ENCODE measurements at regions not wholly inside any gene's neighbourhood (a gene's known extent, or its start where the extent isn't known, plus 50 kb on each side); places are given as distances from the start of the nearest gene placed in this dataset.

DNA sequence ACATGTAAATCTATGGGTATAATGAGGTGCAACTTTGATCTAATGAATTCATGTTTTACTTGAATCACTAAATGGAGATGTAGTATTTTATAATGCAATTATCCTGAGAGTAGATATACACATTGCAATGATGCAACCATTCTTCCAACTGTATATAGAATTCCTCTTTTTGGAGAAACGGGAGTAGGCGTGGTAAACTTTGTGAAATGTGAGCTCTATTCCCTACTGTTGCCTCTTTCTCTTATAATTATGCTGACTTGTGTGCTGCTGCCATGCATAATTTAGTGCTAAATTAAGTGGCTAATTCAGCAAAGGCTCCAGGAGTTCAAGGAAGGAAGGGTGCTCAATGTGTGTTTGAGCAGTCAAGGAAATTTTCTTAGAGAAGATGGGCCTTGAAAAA is 116.6 kb upstream of the SLC35B3 start:
- in situ Hi-C loops (cut with HindIII; ENCODE audit: low pct_ligation_motif_present, low pct_unique_long_range_greater_than_20kb, low sequenced_read_pairs) = no loop called here

DNA sequence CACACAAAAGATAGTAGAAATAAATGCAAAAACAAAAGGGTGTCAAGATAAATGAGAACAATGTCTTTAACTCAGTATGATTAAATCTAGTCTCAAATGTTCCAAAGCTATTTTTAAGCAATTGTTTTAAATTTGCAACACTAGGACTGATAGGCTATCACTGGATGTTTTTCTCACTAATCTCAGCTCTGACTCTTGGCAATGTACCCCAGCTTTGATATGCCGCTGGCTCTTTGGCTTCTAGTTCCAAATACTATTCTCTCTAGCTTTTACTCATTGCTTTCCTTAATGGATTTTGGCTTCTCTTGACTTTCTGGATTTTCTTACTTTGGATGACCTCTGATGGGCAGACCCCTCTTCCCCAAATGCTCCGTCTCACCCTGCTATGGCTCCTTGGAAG is 116.0 kb upstream of the SLC35B3 start:
- in situ Hi-C loops (cut with HindIII; ENCODE audit: low pct_ligation_motif_present, low pct_unique_long_range_greater_than_20kb, low sequenced_read_pairs) = no loop called here
- no peak for DNase-seq

More for the DNA sequence above, 116.6 kb upstream of the SLC35B3 start:
- DNase-seq = no peak

DNA sequence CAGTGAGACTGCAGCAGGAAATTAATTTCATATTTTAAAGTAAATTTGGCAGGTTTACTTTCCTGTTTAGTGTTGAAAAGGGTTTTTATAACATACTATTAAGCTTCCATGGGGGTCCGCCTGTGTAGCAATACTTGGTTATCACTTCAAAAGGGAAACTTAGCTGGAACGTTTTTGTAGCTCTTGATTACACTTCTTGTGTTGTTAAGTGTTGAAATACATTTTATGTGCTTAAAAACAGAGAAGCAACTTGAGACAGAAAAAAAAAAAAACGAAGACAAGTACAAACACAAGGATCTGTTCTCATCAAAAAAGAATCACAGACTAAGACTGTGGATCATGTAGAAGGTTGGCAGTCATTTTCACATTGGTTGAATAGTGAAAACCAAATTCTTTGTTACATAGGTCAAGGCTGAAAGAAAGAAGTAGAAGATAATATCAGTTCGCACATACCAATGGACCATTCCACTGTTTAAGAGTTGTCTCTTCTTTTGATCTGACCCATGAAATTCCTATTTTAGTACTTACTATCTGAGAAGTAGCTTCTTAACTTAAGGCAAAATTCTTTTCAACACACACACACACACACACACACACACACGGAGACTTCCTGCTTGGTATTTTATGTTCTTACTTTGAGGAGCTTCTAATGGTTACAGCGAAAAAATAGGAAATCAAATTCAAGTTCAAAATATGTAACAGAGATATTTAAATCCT is 113.9 kb upstream of the SLC35B3 start:
- in situ Hi-C loops (cut with HindIII; ENCODE audit: low pct_ligation_motif_present, low pct_unique_long_range_greater_than_20kb, low sequenced_read_pairs) = no loop called here
- DNase-seq = no peak

DNA sequence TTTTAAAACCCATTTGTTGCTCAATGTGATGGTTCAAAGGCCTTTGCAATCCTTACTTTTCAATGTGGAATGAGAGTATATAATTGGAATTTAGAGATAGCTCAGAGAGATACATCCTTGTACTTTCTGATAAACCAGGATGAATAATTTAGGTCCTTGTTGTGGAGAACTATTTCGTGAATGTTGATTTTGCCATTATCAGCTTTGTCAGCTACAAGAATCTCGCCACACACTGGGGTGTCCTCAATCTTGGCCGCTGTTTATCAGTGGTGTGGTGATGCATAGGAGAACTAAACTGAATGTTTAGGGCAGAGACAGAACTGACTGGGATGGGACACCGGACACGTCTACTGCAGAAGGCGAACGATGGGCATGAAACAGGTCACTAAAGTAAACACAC is 111.2 kb upstream of the SLC35B3 start:
- in situ Hi-C loops (cut with HindIII; ENCODE audit: low pct_ligation_motif_present, low pct_unique_long_range_greater_than_20kb, low sequenced_read_pairs) = no loop called here

DNA sequence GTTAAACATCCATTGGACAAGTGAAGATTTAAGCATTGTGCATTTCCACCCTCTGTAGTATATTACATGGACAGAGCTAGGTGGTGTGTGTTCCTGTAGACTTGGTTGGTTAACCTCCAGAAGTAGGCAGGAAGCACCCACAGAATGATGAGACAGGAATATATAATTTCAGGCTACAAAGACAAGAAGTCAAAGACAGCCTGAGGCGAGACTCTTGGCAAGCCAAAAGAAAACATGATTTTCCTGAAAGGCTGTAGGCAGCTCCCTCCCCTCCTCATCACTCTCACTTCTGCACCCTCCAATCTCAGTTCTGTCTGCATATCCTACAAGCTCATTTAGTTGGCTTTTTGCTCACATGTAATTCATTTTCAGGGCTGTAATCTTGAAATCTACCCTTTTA is 110.0 kb upstream of the SLC35B3 start:
- DNase-seq = no peak
- in situ Hi-C loops (cut with HindIII; ENCODE audit: low pct_ligation_motif_present, low pct_unique_long_range_greater_than_20kb, low sequenced_read_pairs) = no loop called here

More for the DNA sequence above, 111.2 kb upstream of the SLC35B3 start:
- DNase-seq = no peak

DNA sequence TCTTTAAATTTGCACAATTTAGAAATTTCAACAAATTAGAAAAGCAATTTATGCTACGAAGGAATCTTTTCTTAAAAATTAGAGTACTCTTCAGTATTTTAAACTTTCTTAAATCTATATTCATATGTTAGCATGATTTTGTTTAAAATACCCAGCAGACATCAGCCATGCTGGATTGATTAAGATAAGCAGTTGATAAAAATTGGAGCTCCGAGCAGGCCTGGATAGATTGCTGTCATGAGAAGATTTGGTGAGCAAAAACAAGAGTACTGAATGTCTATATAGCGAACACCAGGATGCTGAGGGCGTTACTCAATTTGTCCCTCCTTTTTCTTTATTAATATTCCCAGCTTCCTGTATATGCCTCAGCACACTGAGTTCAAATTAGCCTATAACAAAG is 108.4 kb upstream of the SLC35B3 start:
- in situ Hi-C loops (cut with HindIII; ENCODE audit: low pct_ligation_motif_present, low pct_unique_long_range_greater_than_20kb, low sequenced_read_pairs) = no loop called here
- no peak for DNase-seq

DNA sequence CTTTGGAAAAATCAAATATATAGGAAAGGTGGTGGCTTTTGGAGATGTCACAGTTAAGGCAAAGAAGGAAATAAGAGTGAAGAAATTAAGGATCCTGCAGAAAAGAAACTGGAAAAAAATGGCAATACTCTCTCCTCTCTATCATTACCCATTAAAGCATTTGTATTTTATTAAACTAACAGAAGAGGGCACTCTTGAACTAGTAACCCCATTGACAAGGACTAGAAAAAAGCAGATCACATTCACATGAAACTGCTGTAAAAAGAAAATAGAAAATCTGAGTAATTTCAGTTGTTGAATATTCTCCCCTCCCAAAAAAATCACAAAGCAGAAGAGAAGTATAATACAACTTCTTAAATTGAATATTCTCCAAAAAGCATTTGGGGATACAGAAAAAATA is 104.1 kb upstream of the SLC35B3 start:
- peak; percentile 10 for DNase-seq
- in situ Hi-C loops (cut with HindIII; ENCODE audit: low pct_ligation_motif_present, low pct_unique_long_range_greater_than_20kb, low sequenced_read_pairs) = no loop called here

DNA sequence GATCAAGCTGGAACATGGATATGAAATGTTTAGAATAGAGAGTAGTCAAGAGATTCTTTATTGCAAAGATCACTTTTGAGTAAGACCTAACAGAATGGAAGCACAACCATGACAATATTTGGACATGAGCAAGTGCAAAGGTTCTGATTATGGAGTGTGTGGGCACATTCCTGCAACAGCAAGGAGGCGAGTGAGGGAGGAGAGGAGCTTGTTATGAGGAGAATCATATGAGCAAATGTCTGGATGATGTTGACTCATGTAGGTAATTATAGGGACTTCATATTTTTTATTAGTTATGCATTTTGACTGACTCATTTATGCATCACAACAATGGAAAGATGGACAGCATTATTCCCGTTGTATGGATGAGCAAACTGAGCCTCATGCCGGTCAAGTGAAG is 100.8 kb upstream of the SLC35B3 start:
- in situ Hi-C loops (cut with HindIII; ENCODE audit: low pct_ligation_motif_present, low pct_unique_long_range_greater_than_20kb, low sequenced_read_pairs) = no loop called here
- DNase-seq = no peak

DNA sequence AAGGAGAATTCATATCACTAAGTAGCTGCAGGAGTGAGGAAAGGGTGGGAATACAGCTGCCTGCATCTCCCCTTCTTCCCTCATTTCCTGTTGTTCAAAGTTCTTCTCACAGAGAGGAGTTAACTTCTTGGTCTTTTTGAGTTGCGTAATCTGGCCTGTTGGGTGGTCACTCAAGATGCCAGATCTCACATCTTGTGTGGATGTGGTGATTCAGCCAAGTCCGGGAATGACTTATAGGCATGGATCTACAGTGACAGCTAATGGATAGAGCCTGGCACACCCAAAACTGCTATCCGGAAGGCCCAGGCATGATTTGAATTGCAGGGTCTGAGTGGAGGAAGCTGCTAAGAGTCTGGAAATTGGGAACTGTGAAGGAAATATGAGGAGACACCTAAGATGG is 100.2 kb upstream of the SLC35B3 start:
- in situ Hi-C loops (cut with HindIII; ENCODE audit: low pct_ligation_motif_present, low pct_unique_long_range_greater_than_20kb, low sequenced_read_pairs) = no loop called here
- DNase-seq = no peak

DNA sequence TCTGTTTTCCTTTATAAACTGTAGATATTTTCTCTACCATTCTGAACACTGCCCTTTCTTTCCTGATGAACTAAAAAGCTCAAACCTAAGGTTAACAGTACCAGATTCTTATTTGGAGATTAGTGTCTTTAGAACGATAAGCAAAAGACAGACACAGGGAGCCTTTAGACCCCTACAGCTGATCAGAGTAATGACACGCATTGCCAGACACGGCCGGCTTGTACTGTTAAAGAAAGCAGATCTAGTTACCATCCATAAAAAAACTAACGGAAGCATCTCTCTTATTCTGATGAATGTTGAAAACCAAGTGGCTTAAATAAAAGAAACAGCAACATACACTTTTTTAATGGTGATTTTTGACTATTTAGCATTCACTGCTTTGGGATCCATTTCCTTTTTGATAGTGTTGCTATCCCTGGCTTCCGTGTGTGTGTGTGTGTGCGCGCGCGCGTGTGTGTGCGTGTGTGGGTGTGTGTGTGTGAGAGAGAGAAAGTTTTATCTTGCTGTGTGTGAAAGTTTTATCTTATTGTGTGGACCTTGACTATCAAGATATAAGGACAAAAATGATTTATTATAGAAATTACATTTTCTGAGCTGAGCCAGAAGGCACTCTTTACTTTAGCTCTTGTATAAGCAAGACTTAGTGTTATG is 95.6 kb upstream of the SLC35B3 start:
- in situ Hi-C loops (cut with HindIII; ENCODE audit: low pct_ligation_motif_present, low pct_unique_long_range_greater_than_20kb, low sequenced_read_pairs) = no loop called here
- DNase-seq = peak; percentile 44

DNA sequence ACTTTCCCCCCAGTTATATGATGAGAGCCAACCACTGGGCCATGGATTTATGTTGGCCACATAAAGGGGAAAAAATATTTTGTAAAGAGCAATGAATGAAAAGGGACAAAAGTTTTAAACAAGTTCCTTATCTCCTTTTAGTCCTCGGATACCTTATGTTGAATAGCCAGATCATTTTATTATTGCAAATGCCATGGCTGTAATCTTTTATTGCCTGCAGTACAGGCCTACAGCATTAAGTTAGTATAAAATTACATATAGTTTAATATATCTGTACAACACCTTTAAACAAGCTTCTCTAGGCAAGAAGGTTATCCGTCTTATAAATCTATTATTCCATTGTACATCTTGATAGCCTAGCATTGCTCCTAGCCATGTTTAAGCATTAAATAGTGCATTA is 93.9 kb upstream of the SLC35B3 start:
- DNase-seq = no peak
- in situ Hi-C loops (cut with HindIII; ENCODE audit: low pct_ligation_motif_present, low pct_unique_long_range_greater_than_20kb, low sequenced_read_pairs) = no loop called here

DNA sequence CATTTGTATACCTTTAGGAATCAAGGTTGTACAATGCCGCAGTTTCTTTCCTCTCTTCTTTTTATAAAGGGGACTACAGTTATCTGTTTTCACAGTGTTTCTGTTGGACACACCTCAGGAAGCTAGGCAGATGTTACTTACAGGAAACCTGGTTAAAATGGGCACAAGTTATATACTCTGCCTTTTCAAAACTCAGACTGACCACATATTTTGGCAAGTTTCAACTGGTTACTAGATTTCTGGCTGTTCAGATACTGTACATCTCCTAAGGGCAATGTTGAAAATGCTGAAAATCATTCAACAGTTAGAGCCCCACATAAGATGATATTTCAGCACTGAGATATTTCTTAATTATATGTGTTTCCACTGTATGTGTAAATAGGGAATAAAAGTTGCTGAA is 92.5 kb upstream of the SLC35B3 start:
- in situ Hi-C loops (cut with HindIII; ENCODE audit: low pct_ligation_motif_present, low pct_unique_long_range_greater_than_20kb, low sequenced_read_pairs) = no loop called here
- DNase-seq = no peak

DNA sequence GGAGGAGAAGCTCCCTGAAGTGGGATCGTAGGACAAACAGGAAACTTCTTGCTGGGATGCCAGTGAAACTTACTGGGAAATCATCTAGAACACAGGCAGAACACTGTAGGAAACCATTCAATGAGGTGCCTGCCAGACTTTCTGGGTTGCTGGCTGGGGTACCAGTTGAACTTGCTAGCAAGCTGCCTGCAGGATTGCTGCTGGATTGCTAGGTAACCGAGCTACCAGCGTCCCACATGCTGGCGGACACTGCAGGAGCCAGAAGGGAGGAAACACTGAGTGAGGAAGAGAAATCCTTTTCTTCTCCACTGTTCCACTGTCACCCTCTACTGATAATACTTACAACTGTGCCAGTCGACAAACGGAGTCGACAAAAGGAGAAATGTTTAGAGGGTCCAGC is 91.3 kb upstream of the SLC35B3 start:
- in situ Hi-C loops (cut with HindIII; ENCODE audit: low pct_ligation_motif_present, low pct_unique_long_range_greater_than_20kb, low sequenced_read_pairs) = no loop called here

DNA sequence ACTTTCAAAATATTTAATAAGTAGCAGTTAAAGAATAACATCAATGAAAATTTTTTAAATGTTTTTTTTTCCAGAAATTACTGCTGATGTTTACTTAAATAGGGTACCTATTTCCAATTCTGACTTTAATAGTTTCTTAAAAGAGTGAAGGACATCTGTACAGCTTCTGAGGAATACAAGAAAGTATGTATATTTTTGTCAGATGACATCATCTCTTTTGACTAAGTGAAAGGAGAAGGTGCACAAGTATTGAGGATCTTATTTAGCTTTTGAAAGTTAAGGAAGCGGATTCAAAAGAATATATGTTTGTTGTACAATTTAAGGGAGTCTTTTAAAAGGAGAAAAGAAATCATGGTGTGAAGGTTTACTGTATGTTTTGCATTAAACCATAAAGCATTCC is 90.0 kb upstream of the SLC35B3 start:
- in situ Hi-C loops (cut with HindIII; ENCODE audit: low pct_ligation_motif_present, low pct_unique_long_range_greater_than_20kb, low sequenced_read_pairs) = no loop called here
- no peak for DNase-seq

More for the DNA sequence above, 91.3 kb upstream of the SLC35B3 start:
- DNase-seq = no peak

DNA sequence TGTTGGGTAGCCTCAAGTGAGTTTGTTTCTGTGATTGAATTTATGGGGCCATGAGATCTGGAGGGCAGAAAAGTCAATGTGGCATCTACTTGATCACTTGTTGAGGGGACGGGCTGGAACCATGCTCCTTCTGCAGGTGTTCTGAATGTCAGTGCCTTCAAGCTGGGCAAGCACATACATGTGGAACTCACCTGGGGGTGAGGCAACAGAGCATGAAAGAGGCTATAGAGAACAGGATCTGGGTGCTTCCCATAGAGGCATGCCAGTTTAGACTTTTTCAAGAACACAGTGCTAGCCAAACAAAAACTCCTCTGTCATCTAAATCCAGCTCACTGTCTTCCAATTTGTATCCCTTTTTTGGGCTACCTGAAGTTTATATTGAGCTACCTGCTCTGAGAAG is 77.8 kb upstream of the SLC35B3 start:
- DNase-seq = no peak
- in situ Hi-C loops (cut with HindIII; ENCODE audit: low pct_ligation_motif_present, low pct_unique_long_range_greater_than_20kb, low sequenced_read_pairs) = no loop called here

DNA sequence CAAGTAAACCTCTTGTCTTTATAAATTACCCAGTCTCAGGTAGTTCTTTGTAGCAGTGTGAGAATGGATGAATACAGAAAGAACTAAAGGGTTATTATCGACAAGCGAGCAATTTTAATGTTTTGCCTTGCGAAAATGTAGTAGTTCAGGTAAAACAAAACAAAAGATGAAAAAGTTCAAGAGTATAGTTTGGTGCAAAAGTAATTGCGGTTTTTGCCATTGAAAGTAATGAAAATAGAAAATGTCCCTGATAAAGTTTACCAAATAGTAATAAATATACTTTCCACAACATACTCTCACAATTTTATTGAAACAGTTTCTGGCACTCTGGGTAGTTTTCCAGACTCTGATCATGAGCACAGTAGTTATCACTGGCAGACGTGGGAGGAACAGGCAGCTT is 71.9 kb upstream of the SLC35B3 start:
- in situ Hi-C loops (cut with HindIII; ENCODE audit: low pct_ligation_motif_present, low pct_unique_long_range_greater_than_20kb, low sequenced_read_pairs) = no loop called here
- no peak for DNase-seq

DNA sequence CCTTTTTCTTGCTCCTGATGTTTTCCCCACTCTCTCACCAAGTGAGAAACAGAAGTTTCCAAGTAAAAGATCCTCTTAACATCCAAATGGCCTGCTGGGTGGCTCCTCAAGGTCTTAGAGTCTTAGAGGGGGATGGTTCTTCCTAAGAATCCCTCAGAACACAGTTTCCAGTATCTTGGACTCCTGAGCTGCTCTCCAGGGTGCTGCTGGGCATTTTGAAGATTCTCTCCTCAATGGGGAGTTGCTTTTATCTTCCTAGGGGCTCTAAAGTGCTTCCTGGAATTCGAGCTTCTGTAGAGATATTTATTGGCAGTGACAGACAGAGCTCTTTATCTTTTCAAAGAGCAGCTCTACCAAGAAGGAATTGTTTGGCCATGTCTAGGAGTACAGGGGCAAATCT is 70.8 kb upstream of the SLC35B3 start:
- in situ Hi-C loops (cut with HindIII; ENCODE audit: low pct_ligation_motif_present, low pct_unique_long_range_greater_than_20kb, low sequenced_read_pairs) = no loop called here
- no peak for DNase-seq

DNA sequence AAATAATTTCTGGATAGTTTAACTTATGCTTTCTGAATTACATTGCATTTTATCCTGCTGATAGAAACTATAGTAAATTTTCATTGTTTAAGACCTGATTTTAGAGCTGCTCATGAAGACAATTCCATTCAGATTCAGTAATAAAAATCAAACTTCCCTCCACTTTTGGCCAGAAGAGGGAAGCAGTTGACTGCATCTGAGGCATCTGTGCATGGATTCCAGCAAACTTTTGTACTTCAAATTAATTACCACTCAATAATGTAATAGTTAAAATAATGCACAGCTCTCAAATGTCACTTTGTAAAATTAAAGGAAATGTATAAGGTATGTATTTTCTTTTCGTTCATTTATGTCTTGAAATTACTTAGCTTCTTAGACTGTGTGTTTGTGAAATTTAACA is 64.2 kb upstream of the SLC35B3 start:
- DNase-seq = peak; percentile 25
- in situ Hi-C loops (cut with HindIII; ENCODE audit: low pct_ligation_motif_present, low pct_unique_long_range_greater_than_20kb, low sequenced_read_pairs) = no loop called here

DNA sequence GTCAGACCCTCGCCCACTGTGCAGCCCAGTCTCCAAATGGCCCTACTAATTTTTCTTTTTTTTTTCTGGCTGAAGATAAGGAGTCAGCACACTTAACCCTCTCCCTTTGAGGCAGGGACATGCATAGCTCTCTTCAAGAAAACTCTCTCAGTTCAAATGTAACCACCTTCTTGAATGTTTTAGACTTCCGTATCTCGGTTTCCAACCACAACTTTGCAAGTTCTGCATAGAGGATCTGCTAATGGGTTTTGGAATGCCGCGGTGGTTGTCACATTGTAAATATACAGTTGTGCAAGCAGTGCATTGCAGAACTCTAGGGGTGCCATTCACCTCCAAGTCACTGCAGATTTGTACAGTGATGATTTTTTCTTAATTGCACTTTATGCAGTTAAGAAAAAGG is 59.4 kb upstream of the SLC35B3 start:
- no peak for DNase-seq
- in situ Hi-C loops (cut with HindIII; ENCODE audit: low pct_ligation_motif_present, low pct_unique_long_range_greater_than_20kb, low sequenced_read_pairs) = no loop called here

DNA sequence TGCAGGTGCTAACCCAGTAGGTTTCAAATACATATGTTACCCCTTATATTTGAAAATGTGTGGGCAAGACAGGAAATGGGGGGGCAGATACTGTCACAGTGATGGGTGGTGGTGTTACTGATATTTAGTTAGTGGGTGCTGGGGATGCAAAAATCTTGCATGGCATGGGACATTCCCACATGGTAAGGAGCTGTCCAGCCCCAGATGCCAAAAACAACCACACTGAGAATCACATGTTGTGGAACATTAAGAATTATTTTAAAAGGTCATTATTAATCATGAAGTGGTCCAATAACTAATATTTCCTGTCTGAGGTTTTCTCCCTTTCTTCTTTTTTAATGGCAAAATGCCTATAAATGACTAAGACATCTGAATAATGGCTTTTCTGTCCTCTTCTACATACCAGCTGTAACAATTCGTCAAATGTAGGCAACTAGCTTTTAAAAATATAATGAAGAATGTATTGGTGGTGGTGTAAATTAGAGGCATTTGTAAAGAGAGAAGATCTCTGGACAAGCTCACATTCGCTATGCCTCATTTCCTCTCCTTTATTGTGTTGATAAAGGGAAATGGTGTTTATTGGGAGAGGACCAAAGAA is 57.3 kb upstream of the SLC35B3 start:
- DNase-seq = no peak
- in situ Hi-C loops (cut with HindIII; ENCODE audit: low pct_ligation_motif_present, low pct_unique_long_range_greater_than_20kb, low sequenced_read_pairs) = no loop called here
